ENCODE measurements at regions not wholly inside any gene's neighbourhood (a gene's known extent, or its start where the extent isn't known, plus 50 kb on each side); places are given as distances from the start of the nearest gene placed in this dataset.

GRCh38 chr10:53022611-53023088, 250.1 kb upstream of the MBL2 start:
- WGBS, 2 donors, result 49 to 62% methylated on average over 5 of the region's 5 CpGs
- intact Hi-C loops (cut with DNase I; ENCODE audit: low total_unique reads), result no loop called here
- no peak overlapping the region for H3K4me3 ChIP-seq (ENCODE audit: low read depth, poor library complexity, severe bottlenecking)
- no peak for TF ChIP-seq CTCF (IDR thresholded peaks at IDR 0.05)
- TF ChIP-seq POLR2A (IDR thresholded peaks at IDR 0.05), result no peak
- DNase-seq (ENCODE audit: low spot score in 2 of 2), result no peak

- no peak for DNase-seq (ENCODE audit: low spot score in 2 of 2)
- intact Hi-C loops (cut with DNase I; ENCODE audit: low total_unique reads), result no loop called here
- no peak for TF ChIP-seq CTCF (IDR thresholded peaks at IDR 0.05)
- TF ChIP-seq POLR2A (IDR thresholded peaks at IDR 0.05), result no peak
- no peak overlapping the region for H3K4me3 ChIP-seq (ENCODE audit: low read depth, poor library complexity, severe bottlenecking)
- 55 to 56% methylated on average over 3 of the region's 3 CpGs for WGBS, 2 donors
These were observed 240.7 kb upstream of the MBL2 start for GRCh38 chr10:53013201-53013810.

GRCh38 chr10:53009961-53010907, 237.7 kb upstream of the MBL2 start:
- H3K4me3 ChIP-seq (ENCODE audit: low read depth, poor library complexity, severe bottlenecking), result no peak overlapping the region
- no peak for DNase-seq (ENCODE audit: low spot score in 2 of 2)
- TF ChIP-seq CTCF (IDR thresholded peaks at IDR 0.05), result no peak
- no peak for TF ChIP-seq POLR2A (IDR thresholded peaks at IDR 0.05)
- intact Hi-C loops (cut with DNase I; ENCODE audit: low total_unique reads), result no loop called here
- 57% methylated on average over 4 of the region's 4 CpGs for WGBS, 2 donors

GRCh38 chr10:53007527-53007842, 234.9 kb upstream of the MBL2 start:
- TF ChIP-seq POLR2A (IDR thresholded peaks at IDR 0.05), result no peak
- no peak for TF ChIP-seq CTCF (IDR thresholded peaks at IDR 0.05)
- DNase-seq (ENCODE audit: low spot score in 2 of 2), result no peak
- intact Hi-C loops (cut with DNase I; ENCODE audit: low total_unique reads), result no loop called here
- no peak overlapping the region for H3K4me3 ChIP-seq (ENCODE audit: low read depth, poor library complexity, severe bottlenecking)
- 84 to 86% methylated on average over 1 of the region's 1 CpG for WGBS, 2 donors

GRCh38 chr10:53006663-53007526, 234.3 kb upstream of the MBL2 start:
- TF ChIP-seq CTCF (IDR thresholded peaks at IDR 0.05) (no peak), POLR2A (IDR thresholded peaks at IDR 0.05) (no peak)
- WGBS, 2 donors, result 83 to 84% methylated on average over 1 of the region's 1 CpG
- DNase-seq (ENCODE audit: low spot score in 2 of 2), result no peak
- no peak overlapping the region for H3K4me3 ChIP-seq (ENCODE audit: low read depth, poor library complexity, severe bottlenecking)
- intact Hi-C loops (cut with DNase I; ENCODE audit: low total_unique reads), result no loop called here
